Activated CD4-positive, alpha-beta T cell treated with anti-CD3 and anti-CD28 coated beads, Interleukin-2, amount 50 U/mL, for 24 hours (primary cell): ENCODE measurements at regions not wholly inside any gene's neighbourhood (a gene's known extent, or its start where the extent isn't known, plus 50 kb on each side); places are given as distances from the start of the nearest gene placed in this dataset.
"Not testable (repeated sequence)": the region's sequence is repeated elsewhere in the genome, so short reads cannot be mapped to it uniquely, and the experiment has no call there.

ENCODE experiments used
- DNase-seq, 2 donors: peaks; one replicate each; pipeline ENCODE4 v3.0.0-alpha.2; 2020; ENCODE audit warnings: low read depth in 1 of 2, low spot score in 1 of 2

DNA sequence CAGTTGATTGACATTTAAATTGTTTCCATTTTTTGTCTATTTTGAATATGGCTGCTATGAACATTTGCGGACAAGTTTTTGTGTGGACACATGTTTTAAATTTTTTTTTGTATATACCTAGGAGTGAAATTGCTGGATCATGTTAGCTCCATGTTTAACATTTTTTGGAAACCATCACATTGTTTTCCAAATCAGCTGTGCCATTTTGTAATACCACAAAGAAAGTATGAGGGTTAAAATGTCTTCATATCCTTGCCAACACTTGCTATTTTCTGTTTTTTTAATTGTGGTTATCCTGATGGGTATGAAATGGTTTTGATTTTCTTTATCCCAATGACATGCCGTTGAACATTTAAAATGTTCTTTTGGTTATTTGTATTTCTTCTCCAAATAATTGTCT is 52.1 kb downstream of the CARTPT start:
- DNase-seq, result no peak

DNA sequence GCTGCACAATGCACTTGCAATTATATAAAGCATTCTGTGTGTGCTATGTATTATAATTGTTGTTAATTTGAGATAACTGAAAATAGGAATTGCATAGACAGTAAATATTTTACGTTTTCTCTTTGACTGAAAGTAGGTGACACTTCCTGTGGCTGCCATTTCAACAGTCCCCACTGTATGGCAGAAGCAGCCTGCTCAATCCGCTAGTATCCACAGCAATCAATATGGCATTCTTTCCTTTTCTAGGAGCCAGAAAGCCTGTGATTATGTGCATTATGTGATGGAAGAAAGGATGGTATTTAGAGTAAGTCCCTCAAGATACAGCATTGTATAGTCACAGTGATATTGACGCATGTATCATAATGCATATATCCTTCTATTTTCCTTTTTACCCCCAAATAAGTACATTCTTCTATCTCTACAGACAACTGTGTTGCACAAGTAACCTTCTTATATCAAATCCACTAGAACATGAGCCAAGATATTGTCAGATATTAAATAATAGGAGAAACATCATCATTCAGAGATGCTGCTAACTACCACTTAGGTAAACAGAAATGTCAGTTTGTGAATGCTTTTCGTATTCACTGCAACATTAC is 59.7 kb downstream of the CARTPT start:
- no peak for DNase-seq

DNA sequence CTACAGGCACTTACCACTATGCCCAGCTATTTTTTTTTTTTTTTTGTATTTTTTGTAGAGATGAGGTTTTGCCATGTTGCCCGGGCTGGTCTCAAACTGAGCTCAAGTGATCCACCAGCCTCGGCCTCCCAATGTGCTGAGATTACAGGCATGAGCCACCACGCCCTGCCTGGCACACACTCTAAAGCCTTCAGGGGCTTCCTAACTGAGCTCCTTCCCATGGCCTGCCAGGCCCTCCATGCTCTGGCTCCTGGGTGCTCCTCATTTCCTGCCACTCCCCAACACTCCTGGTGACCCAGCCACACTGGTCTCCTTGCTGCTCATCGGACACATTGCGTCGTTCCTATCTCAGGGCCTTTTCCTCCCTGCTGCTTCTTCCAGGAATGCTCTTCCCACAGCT is 61.5 kb downstream of the CARTPT start:
- no peak for DNase-seq

DNA sequence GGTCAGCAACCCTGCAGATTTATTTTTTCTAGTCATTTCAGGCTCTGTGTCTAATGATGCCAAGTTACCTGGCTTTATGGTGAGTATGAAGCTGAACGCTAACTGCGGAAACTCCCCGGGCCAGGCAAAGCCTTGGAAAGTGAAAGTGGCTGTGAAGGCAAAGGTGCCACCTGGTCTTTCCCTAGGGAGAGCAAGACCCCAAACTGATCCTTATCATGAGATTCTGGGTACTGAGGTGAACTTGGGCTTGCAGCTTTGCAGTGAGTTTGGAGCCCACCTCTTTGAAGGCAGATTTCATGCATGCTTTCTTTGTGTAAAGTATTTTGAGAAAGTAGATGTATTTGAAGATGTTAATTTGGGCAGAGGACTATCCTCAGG is 63.3 kb downstream of the CARTPT start:
- no peak for DNase-seq

DNA sequence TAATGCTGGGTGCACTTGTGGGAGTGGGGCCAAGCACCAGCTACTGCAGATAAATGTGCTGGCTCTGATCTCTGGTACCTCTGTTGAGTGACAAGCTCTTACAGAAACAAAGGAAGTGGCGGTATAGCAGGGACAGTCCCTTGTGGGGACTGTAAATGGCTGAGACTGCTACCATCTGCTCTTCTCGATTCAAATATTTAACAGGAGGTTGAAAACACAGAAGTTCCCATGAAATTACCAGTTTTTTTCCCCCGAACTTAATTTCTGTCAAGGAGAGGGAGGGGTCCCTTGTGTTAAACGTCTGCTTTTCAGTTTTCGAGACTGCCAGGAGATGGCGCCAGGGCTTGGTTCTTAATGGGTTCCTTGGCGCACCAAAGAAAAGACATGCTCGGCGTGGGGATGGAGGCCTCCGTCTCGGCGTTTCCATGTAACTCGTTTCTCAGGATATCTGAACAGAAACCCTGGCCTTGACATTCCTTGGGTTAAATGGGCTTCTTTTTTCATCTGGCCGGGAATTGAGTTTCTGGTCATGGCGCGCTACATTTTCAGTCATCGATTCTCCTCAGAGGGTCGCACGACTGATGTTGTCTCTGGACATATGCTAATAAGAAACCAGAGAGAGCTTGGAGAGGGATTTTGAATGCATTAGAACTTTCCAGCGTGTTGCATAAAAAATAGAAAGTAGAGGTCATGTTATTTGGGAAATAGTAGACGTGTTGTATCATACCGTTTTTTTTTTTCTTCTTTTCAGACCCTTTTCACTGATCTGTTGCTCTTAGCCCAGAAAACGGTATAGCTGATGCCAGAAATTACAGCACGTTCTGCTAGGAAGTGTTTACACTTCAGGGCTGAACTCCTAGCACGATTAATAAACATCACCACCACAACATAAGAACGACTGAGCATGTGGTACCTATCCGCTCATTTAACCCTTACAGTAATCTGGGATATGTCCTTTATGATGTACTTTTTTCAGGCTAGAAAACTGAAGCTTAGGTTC is 64.0 kb downstream of the CARTPT start:
- peak in 1 of 2 donors; percentile 36 for DNase-seq

DNA sequence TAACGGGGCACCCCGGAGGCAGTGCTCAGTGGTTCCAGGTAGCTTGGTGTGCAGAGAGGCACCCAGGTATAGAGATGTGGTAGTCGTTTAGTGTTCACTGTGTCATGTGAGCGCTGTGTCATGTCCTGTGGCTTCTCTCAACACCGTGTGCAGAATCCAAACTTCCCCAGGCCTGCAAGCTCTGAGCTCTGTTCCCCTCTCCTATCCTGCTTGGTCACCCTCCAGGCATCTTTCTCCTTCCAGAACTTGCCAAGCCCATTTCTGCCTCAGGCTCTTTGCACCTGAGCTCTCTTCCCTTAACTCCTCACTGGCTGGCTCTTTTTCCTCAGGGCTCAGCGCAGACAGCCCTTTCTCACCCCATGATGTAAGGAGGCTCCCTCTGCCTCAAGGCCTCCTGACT is 64.8 kb downstream of the CARTPT start:
- no peak for DNase-seq

DNA sequence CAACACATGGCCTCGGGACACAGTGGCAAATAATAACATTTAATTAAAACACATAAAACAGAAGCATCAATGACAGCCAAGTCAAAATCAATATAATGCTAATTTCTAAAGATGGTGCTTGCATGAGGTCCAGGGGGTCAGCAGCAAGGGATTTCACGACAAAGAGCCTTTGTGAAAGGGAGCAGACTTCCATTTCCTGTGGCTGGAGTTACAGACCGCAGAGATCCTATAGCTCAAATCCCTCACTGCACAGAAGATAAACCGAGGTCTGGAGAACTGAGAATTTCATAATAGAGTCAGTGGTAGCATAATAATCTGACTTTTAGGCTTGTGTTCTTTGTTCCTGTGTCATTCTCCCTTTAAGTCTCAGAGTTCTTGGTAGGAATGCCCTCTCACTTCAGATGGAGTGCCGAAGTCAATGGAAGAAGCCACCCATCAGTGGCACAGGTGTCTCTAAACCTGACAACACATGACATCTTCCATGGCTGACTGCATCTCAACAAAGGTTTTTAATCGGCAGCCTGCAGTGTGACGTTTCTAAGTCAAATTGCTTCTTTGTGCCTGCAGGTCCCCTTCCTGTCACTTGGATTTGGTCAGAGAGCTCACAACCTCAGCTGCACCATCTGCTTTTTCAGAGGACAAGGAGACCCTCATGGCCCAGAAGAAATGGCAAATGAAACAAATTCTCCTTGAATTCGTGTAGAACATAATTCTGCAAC is 67.4 kb downstream of the CARTPT start:
- DNase-seq, result no peak

DNA sequence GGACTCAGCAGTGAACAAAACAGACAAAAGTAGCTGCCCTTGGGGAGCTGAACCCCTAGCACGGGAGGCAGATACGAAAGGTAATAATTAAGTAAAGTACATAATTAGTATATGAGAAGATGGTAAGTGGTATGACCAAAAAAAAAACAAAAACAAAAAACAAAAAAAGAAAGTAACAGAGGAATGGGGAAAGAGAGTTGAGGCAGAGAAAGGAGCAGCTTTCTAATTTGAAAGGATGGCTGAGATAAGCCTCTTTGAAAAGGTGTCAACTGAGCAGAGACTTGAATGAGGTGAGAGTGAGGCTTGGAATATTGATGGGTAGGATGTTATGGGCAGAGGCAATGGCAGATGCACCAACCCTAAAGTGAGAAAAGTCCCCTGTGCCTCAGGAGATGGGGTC is 69.7 kb downstream of the CARTPT start:
- no peak for DNase-seq

DNA sequence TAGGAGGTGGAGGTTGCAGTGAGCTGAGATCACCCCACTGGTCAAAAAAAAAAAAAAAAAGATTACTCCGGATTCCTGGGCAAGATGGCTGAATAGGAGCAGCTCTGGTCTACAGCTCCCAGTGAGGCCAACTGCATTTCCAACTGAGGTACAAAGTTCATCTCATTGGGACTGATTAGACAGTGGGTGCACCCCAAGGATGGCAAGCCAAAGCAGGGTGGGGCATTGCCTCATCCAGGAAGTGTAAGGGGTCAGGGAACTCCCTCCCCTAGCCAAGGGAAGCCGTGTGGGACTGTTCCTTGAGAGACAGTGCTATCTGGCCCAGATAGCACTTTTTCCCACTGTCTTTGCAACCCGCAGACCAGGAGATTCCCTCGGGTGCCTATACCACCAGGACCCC is 70.7 kb downstream of the CARTPT start:
- no peak for DNase-seq

DNA sequence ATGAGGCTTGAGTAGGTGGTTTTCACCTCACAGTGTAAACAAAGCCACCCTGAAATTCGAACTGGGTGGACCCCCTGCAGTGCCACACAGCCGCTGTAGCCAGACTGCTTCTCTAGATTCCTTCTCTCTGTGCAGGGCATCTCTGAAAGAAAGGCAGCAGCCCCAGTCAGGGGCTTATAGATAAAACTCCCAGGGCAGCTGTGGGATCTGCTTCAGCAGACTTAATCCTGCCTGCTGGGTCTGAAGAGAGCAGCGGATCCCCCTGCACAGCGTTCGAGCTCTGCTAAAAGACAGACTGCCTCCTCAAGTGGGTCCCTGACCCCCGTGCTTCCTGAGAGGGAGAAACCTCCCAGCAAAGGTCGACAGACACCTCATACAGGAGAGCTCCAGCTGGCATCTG is 71.4 kb downstream of the CARTPT start:
- no peak for DNase-seq

DNA sequence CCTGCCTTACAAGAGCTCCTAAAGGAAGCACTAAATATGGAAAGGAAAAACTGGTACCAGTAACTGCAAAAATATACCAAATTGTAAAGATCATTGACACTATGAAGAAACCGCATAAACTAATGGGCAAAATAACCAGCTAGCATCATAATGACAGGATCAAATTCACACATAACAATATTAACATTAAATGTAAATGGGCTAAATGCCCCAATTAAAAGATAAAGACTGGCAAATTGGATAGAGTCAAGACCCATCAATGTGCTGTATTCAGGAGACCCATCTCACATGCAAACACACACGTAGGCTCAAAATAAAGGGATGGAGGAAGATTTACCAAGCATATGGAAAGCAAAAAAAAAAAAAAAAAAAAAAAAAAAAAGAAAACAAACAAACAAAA is 73.0 kb downstream of the CARTPT start:
- not testable (repeated sequence) for DNase-seq

DNA sequence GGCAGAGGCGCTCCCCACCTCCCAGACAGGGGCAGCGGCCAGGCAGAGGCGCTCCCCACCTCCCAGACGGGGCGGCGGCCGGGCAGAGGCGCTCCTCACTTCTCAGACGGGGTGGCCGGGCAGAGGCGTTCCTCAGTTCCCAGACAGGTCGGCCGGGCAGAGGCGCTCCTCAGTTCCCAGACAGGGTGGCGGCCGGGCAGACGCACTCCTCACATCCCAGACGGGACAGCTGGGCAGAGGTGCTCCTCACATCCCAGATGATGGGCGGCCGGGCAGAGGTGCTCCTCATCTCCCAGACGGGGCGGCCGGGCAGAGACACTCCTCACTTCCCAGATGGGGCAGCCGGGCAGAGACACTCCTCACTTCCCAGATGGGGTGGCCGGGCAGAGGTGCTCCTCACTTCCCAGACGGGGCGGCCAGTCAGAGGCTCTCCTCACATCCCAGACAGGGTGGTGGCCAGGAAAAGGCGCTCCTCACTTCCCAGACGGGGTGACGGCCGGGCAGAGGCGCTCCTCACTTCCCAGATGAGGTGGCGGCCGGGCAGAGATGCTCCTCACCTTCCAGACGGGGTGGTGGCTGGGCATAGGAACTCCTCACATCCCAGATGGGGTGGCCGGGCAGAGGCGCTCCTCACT is 75.1 kb downstream of the CARTPT start:
- DNase-seq, result no peak

DNA sequence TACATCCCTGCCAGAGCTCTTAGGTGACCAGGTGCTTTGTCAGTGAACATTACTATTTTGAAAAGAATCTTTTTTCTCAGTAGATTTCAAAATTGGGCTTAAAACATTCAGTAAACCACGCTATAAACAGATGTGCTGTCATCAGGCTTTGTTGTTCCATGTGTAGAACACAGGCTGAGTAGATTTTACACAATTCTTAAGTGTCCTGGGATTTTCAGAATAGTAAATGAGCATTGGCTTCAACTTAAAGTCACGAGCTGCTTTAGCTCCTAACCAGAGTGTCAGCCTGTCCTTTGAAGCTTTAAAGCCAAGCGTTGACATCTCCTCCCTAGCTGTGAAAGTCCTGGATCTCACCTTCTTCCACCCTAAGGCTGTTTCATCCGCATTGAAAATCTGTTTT is 83.6 kb downstream of the CARTPT start:
- DNase-seq, result no peak

DNA sequence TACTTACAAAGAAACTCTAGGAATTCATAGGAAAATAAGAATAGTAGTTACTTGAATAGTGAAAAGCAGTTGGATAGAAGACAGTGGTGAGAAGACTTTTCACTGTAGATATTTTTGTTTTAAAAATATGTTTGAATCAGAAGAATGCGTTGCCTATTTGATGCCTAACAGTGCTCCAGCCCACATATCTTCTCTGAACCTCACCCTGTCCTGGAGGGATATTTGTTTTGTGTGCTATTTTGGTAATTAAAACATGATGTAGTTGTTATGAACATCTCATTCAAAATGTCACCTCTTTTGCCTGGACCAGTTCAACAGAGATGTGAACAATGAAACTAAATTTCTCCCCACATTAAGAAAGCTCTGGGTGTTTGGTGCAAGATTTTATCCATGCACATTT is 87.6 kb downstream of the CARTPT start:
- DNase-seq, result no peak

DNA sequence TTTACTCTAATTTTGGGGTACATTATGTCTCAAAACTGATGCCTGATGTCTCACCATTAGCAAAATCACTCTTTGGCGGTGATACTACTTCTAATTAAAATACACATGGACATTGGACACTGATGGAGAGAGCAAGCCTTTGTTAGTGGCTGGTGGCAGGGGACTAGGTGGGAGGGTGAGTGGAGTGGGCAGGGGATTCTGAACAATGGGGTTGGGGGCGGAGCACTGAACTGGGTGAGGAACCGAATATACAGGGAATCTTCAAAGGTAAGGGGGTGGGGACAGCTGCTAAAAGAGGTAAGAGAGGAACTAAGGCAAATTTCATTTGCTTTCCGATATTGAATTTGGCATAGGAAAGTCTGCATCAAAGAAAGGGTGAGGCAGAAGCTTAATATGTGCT is 88.8 kb downstream of the CARTPT start:
- no peak for DNase-seq

DNA sequence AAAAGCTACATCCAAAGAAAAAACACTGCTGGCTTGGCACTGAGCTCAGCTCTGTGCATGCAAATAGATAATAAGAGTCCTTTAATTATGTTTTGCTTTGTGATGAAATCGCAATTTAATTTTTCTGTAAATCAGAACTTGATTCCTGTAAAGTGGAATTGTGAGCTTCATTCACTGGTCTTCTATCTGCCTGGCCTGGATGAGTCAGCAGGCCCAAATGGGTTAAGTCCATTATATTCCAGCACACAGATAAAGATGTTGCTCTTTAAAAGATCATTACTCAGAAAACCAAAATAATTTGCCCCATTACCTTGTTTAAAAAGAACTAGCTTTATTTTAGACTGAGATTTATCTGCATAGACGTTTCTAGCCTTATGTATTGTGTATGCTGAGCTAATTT is 90.4 kb downstream of the CARTPT start:
- no peak for DNase-seq

DNA sequence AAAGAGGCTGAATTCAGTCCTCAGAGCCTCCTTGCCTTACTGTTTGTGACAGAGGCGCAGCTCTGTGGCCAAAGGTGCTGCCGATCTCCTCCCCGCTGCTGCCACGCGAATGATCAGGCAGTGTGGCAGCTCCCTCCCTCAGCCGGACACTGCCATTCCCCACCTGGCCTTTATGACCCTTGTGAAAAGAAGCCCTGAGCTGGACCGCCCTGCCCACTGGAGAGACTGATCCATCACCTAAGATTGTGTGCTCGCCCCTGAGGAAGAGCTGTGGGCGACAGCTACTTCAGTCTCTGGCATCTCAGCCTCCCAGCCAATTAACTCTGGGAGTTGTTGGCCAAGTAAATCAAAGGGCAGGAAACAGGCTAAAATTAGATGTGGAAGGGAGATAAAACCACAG is 90.9 kb downstream of the CARTPT start:
- no peak for DNase-seq

DNA sequence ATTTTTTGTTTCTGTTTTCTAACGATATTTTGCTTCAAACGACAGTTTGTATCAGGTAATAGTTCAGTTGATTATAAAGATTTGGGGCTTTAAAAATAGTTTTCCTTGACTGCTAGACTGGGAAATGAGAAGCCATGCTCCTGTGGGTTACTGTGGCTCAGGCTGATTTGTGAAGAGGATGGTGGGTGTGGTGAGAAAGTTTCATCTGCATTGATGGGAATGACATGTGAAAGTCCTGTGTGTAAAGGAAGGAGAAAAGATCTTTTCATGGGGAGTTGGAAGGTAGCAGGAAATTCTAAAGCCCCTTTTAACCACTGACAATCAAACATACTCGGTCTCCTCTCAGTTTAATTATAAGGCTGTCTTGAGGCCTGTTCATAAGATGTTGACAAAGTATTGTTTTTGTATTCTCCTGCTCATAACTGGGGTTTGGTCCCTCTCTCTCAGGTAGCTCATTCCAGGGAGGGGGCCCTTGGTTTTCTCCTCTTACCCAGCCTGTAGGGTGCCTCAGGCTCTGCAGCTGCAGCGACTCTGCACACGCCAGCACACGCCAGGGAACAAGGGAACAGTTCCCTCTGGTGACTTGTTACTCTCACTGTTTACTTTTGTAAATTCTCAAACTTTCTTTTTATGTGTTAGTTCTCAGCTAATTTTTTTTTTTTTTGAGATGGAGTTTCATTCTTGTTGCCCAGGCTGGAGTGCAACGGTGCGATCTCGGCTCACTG is 91.6 kb downstream of the CARTPT start:
- DNase-seq, result no peak

DNA sequence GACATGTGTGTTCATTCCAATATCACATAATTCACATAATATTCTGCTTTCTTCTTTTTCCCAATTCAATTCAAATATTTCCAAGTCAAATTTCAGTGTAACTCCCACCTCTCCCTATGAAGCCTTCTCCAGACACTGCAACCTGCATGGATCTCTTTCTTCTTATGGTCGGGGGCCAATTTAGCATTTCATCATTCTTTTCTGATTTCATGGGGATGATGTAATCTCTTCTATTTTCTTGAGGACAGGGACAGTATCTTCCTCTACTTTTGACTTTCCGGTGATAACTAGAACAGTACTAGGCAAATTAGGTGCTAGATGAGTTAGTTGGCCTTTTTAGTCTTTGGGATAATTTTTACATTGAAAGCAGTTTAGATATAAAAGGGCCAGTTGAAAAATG is 92.7 kb downstream of the CARTPT start:
- no peak for DNase-seq

DNA sequence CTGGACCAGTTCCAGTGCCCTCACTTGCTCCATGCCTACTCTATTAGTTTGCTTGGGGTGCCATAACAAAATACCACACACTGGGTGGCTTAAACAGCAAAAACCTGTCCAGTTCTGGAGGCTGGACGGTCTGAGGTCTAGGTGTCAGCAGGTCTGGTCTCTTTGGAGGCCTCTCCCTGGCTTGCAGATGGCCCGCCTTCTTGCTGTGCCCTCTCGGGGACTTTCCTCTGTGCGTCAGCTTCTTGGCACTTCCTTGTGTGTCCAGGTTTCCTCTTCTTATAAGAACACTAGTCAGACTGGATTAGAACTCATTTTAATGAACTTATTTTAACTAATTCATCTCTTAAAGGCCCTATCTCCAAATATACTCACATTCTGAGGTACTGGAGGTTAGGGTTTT is 97.2 kb downstream of the CARTPT start:
- no peak for DNase-seq

DNA sequence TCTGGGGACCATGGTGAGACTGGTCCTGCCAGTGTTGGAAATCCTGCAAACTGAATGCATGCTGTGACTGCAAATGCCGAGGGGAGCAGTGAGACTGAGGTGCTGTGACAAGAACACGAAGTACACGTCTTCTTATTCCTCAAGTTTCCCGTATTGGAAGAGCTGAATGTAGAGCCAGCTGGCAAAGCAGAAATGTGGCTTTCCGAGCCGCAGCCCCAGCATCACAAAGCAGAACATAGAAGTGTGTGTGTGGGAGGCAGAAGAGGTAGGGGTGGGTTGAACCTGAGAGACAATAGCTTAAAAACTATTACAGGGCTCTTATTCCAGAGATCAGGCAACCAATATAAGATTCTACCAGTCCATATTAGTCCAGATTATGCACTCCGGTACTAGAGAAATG is 98.8 kb downstream of the CARTPT start:
- DNase-seq, result no peak
